Fibroblast of villous mesenchyme (primary cell): ENCODE measurements at regions not wholly inside any gene's neighbourhood (a gene's known extent, or its start where the extent isn't known, plus 50 kb on each side); places are given as distances from the start of the nearest gene placed in this dataset.
A peak's percentile ranks its signal among the peaks of the same experiment; 100 is the strongest.

Experiments used
- DNase-seq: peaks from one replicate; pipeline ENCODE4 v3.0.0-alpha.2; 2010; ENCODE audit warnings: low read depth
- H3K4me3 ChIP-seq: 2 replicates; pipeline ENCODE4 v1.5.1; 2011; ENCODE audit warnings: low read depth, mild to moderate bottlenecking, low read length
- TF ChIP-seq, protein P1 (sequence below): IDR thresholded peaks from 2 replicates; pipeline ENCODE4 v1.5.1; 2012; ENCODE audit warnings: low read depth, mild to moderate bottlenecking, low read length; ENCODE audit not compliant: insufficient read depth

DNA sequence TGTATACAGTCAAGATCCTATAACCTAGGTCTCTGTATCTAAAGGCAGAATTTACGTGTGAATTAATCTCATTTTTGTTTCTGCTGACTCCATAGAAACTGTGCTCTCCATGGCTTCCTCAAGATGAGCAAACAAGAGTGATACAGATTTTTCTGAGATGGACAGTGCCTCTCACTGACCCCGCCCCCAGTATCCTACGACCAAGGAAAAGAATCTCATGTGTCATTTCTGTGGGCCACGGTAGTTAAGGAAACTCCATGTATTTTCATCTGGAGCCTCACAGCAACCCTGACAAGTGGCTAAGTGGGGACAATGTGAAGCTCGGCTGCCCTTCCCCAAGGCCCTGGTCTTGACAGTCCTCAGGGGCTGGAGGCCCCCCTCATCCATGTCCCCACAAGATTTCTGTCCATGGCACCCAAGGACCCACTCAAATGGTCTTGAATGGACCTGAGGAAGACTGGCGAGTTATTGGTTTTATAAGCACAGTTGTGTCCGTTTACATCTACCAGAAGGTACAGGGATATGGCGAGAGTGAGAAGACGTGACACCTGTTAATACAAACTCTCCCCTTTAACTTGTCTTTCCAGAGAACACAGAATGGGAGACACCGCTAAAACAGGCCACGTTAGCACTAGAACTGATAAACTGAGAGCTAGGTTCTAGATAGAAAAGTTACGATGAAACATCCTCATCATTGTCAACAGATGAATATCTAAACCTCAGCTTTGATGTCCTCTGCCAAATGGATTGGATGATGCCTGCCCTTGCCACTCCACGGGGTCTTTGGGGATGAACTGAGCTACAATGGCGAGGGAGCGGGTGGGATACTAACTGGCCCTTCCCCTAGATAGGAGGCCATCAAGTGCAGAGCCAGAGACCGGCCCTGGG is 108.4 kb upstream of the EGLN3 start:
- TF ChIP-seq, protein P1, sequence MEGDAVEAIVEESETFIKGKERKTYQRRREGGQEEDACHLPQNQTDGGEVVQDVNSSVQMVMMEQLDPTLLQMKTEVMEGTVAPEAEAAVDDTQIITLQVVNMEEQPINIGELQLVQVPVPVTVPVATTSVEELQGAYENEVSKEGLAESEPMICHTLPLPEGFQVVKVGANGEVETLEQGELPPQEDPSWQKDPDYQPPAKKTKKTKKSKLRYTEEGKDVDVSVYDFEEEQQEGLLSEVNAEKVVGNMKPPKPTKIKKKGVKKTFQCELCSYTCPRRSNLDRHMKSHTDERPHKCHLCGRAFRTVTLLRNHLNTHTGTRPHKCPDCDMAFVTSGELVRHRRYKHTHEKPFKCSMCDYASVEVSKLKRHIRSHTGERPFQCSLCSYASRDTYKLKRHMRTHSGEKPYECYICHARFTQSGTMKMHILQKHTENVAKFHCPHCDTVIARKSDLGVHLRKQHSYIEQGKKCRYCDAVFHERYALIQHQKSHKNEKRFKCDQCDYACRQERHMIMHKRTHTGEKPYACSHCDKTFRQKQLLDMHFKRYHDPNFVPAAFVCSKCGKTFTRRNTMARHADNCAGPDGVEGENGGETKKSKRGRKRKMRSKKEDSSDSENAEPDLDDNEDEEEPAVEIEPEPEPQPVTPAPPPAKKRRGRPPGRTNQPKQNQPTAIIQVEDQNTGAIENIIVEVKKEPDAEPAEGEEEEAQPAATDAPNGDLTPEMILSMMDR, result no peak
- DNase-seq, result no peak
- peak overlapping the region; percentile 65 for H3K4me3 ChIP-seq

DNA sequence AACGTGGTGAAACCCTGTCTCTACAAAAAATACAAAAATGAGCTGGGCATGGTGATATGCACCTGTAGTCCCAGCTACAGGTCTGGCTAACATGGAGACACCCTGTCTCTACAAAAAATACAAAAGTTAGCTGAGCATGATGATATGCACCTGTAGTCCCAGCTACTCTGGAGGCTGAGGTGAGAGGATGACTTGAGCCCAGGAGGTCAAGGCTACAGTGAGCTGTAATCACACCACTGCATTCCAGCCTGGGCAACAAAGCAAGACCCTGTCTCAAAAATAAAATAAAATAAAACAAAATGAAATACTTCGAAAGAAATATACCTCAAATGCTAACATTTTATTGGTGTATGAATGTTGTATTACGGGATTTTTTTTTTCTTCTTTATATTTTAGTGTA is 107.6 kb upstream of the EGLN3 start:
- no peak overlapping the region for H3K4me3 ChIP-seq
- TF ChIP-seq, protein P1, result no peak
- DNase-seq, result no peak

DNA sequence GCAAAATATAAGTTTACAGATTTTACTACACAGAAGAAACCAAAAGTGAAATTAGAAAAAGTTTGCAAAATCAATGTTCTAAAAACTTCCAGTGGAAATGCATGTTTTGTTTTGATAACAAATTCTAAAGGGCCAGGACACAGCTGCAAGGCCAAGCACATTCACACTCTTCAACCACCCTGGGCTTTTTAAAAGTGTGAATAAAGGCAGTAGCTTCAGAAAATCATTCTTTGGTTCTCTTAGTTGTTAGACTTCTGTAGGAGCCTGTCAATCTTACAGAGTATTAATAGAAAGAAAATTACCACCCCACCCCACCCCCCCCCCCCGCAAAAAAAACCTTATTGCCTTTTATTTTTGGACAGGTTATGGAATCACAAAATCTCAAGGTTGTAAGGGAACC is 105.2 kb upstream of the EGLN3 start:
- TF ChIP-seq, protein P1, result no peak
- no peak overlapping the region for H3K4me3 ChIP-seq
- DNase-seq, result peak; percentile 29

DNA sequence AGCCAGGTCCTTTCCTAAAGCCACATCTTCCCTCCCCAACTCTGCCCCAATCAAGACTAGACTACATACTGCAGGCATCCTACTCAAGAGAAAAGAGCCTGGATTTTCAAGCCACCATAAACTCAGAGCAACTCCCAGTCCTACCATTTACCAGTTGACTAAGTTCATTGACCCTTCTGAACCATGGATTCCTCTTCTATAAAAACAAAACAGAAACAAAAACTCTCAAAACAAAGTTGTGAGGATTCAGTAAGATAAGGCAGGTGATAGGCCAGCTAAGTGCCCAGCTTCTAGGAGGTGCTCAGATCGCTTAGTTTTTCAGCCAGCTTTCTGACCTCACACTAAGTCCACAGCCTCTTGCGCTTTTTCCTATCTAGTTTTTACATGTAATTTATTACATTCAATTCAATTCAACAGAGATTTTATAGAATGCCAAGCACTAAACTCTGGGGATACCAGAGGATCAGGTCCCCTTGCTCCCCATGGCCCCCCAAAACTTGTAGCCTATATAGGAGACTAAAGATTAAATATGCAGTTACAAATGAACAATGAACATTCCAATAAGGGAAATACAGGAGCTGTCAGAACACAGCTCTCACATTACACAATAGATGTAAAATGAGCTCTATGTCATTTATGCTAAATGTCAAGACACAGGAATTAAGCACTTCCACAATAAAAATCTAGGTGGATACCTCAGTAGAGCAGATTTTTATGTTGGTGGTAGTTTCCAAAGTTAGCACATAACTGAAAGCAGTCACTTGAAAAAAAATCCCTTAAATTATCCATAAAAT is 104.5 kb upstream of the EGLN3 start:
- H3K4me3 ChIP-seq, result no peak overlapping the region
- DNase-seq, result no peak
- TF ChIP-seq, protein P1, result no peak

DNA sequence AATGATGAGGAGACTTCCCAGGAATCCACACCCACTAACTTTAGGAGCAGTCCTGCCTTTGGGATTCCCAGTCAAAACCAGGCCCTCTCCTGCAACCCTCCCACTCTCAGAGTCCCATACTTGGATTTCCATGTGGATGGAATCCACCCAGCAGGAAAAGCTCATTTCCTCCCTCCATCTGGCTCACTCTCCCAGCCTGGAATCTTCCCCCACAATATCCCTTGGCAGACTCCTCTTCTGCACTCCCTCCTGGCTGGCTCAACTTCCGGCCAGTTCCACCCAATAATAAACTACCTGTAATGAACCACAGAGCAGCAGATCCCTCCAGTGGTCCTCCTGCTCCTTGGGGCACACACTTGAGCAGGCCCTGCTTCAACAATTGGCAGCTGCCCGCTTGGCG is 102.8 kb upstream of the EGLN3 start:
- H3K4me3 ChIP-seq, result no peak overlapping the region
- no peak for DNase-seq
- TF ChIP-seq, protein P1, result no peak

DNA sequence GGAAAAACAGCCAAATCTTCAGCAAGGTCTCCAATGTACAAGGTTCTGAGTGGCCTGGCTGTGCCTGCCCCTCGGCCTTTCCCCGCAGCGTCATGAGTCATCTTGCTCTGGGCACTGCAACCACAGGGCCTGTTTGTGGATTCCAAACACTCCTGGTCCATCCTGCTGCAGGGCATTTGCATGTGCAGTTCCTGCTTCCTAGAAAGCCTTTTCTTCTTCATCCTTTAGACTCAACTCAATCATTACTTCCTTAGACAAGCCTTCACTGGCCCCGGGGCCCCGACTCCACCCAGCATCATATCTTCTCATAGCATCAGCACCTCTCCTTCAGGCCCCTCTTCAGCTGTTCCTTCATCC is 101.8 kb upstream of the EGLN3 start:
- TF ChIP-seq, protein P1, result no peak
- no peak overlapping the region for H3K4me3 ChIP-seq
- peak; percentile 62 for DNase-seq
